ENCODE measurements at regions not wholly inside any gene's neighbourhood (a gene's known extent, or its start where the extent isn't known, plus 50 kb on each side); places are given as distances from the start of the nearest gene placed in this dataset.

DNA sequence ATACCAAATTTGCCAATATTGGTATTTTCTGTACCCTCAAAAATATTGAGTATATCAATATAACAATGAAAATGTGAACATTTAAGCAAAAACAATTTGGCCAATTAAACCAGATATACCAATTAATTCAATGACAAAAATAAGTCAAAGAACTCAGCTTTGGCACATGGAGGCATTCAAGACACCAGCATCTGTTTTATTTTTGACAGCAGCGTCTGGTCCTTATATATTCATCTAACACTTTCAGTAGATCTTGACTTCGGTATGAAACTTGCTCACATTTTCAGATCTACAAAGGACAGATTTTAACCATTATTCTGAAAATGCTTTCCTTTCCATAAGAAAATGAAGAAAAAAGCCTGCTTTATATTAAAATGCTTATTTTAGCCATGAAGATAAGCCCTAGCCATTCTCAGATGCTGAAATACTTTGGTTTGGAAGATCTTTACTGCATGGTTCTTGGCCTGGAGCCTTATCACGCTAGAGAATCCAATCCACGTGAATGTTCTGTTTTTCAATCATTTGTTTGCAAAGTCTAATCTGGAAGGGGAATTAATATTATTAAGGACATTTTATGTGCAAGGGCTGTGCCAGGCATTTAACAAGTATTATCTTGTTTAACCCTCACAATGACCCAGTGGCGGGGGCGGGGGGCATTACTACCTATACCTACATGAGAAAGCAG lies 132.2 kb downstream of the DLEU7 start:
- no peak for DNase-seq (ENCODE audit: low read depth)

DNA sequence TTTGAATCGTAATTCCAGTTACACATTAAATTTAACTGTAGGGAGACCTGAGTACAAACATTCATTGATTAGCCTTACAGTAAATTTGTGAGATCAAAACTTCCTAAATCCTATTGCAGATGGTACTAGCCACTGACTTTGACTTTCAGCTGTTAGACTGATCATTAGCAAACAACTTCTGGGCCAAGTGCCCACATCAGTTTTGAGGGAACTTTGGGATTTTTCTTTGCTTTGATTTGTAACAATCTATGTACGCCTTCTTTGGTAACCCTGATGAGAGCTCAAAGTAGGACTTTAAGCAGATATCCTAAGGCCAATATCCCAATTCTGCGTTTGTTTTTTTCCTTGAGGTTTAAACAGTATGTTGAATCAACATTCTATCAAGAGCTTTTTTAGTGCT lies 131.5 kb downstream of the DLEU7 start:
- DNase-seq (ENCODE audit: low read depth): no peak

DNA sequence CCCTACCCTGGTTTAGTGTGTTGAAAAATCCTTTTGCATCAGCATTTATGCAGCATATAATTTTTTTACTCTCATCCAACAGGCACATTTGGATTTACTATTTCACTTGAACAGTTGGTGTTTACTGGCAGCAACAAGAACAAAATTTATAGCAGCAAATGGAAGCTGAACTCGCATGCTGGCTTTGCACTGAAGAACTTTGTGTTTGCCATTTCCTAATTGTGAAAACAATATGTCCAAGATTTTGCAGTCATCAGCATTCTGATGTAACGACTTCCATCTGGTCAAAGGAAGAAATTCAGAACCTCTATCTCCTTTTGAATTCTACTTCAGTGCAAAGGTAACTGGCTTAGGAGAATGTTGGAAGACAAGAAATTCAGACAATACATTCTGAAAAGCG lies 131.0 kb downstream of the DLEU7 start:
- no peak for DNase-seq (ENCODE audit: low read depth)

DNA sequence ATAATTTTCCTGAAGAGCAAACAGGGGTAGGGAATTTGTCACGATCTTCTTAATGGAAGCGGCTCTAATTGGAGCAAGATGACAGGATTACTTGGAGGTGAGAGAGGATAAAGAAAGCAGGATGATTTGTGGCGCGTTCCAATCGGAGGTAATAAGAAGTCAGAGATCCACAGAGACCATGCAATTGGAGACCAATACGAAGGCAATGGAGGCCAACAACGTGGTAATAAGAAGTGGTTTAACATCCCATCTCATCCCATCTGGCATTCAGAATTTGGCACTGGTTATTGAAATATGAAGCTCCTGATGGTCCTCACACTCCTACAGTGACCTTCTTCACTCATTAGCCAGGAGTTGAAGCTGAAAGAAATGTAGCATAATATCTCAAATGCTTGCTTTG lies 130.6 kb downstream of the DLEU7 start:
- no peak for DNase-seq (ENCODE audit: low read depth)

DNA sequence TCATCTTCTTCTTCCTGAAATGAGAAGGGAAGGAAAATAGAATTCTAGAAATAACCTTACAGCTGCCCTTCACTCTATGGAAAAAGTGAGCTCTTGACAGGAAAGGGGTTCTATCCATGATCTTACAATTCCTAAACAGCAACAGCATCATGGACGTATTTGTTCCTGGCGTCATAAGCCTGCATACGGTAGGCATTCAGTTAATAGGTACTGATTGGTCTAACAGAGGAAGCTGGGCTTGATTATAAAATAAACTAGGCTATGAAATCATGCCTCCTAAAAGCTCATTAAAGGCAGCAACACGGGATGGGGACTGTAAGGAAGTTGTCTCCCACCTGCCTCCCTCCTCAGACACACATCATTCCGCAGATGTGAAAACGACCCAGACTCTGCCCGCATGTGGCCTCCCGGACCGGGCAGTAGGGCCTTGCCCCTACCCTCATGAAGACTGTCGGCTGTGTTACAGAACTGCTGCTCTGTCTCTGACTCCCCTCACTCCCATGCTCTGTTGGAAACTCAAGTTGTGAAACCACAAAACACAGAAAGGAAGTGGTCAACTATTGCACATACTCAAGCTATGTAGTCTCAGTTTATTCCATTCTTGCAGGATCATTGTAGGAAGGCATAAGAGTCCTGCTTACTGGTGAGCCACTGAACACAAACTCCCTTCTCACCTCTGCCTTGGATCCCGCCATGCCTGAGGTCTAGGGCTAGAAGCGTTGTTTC lies 129.8 kb downstream of the DLEU7 start:
- DNase-seq (ENCODE audit: low read depth): peak; percentile 82

DNA sequence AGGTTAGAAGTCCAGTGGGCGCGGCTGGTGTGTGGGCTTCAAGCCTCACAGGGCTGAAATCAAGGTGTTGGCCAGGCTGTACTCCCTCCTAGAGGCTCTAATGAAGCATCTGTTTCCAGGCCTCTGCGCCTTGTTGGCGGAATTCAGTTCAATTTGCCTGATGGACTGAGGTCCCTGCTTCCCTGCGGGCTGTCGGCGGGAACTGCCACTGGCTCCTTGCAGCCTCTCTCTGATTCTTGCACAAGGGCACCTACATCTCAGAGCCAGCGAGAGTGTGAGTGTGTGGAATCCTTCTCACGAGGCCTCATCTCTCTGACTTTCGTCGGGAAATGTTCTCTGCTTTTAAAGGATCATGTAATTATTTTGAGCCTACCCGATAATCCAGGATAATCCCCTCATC lies 128.6 kb downstream of the DLEU7 start:
- DNase-seq (ENCODE audit: low read depth): no peak

DNA sequence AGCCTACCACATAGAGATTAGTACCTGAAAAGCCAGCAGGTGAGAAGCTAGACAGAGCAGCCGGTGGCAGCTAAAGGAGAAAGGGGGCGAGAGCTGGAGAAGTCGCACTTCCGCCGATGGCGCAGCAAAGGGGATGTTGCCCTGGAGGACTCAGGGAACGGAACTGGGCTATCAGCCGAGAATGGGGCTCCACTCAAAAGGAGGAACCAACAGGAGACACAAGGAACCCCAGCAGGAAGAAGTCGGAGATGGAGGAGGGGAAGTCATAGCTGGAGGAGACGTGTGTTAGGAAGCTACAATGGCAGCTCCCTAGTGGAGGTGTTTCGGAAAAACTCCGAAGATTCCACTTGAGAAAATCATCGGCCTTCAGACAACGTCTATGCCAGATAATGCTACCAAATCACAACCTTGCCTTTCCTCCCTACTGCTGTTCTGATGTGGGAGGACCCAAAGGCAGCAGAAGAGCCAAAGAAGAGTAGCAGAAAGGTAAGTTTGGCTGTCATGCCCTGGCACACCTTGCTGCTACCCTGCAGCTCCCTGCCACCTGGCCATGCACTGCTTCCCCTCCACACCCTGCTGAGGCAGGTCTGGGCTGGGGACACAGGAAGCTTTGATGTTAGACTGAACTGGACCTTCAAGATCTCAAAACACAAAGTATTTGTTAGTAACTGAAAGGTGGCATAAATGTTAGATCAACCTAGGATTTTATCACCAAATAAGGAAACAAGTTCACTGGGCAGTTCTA lies 127.9 kb downstream of the DLEU7 start:
- no peak for DNase-seq (ENCODE audit: low read depth)

DNA sequence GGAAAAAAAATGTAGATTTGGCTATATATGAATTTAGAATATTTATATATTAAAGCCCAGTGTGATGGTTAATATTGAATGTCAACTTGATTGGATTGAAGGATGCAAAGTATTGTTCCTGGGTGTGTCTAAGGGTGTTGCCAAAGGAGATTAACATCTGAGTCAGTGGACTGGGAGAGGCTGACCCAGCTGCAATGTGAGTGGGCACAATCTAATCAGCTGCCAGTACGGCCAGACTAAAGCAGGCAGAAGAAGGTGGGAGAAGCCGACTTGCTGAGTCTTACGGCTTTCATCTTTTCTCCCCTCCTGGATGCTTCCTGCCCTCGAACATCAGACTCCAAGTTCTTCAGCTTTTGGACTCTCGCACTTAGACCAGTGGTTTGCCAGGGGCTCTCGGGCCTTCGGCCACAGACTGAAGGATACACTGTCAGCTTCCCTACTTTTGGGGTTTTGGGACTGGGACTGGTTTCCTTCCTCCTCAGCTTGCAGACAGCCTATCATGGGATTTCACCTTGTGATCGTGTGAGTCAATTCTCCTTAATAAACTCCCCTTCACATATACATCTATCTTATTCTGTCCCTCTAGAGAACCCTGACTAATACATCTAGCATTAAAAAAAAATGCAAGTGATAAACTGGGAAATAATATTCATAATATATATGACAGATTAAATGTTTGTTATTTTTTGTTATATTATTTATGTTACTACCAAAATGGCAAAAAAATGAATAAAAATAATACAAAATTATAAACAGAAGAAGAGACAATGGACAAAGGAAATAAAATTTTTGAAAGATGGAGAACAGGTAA lies 122.4 kb downstream of the DLEU7 start:
- peak; percentile 33 for DNase-seq (ENCODE audit: low read depth)

DNA sequence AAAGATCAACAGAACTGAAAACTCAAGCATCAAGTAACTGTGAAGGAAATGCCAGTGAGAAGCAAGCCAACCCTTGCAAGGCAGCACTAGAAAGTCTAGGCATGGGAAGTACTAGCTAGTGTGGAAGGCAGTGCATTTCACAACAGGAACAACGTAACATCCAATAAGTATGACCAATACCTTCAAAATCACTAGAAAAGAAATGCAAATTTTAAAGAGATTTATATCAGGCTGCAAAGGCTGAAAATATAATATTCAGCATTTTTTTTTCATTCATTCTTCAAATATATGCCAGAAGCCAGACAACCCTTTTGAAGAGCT lies 121.9 kb downstream of the DLEU7 start:
- DNase-seq (ENCODE audit: low read depth): no peak

DNA sequence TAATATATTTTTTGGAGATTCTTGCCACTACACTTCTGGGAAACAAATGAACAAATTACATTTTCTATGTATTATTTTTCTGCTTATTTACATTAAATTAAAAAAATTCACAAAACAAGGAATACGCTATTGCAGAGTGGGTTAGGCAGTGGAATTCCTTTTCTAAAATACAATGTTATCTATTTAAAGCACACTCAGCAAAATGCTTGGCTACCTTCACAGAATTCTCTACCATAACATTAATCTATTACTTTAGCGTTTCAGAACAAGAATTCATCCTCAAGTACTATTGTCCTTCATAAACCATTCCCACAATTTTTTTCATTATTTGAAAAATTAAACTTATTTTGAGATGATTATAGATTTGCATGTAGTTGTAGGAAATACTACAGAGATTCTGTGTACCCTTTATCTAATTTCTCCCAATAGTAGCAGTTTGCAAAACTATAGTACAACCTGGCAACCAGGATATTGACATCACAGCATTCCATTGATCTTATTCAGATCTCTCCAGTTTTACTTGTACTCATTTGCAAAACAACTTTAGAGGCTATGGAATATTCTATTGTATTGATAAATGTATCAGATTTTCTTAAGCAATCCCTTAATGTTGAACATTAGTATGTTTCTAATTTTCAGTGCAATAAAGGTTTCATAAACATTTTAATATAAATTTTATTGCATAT lies 120.9 kb downstream of the DLEU7 start:
- no peak for DNase-seq (ENCODE audit: low read depth)

DNA sequence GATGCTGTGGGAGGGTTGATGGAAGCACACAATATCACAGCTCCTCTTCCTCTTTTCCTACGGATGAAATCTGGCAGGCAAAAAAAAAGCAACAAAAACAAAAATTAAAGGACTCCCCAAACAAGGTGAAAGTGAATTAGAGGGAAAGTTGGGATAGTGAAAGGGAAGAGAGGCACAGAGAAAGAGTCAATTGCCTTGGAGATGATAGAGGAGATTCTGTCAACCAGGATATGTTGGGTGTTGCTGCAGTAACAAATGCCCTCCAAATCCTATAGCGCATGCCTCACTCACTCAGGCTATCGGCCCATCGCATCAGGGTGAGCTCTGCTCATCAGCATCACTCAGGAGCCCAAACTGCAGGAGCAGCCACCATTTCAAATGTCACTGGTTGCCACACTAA lies 119.1 kb downstream of the DLEU7 start:
- no peak for DNase-seq (ENCODE audit: low read depth)

DNA sequence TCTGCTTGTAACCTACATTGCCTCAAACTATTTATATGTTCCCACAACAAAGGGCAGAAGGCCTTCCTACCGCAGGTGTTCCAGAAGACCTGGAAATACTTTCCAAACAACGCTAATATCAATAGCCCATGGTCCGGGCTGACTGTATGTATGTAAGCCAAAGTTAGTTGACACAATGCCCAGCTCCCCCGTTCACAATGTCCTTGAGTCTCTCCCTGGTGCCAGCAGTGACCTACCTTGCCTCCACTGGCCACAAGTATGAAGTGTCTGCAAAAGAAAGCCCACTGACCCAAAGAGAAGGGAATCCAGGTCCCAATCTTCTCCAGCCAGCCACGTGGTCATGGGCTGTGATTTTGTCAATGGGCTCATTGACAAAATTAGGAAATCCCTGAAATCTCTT lies 118.6 kb downstream of the DLEU7 start:
- no peak for DNase-seq (ENCODE audit: low read depth)

DNA sequence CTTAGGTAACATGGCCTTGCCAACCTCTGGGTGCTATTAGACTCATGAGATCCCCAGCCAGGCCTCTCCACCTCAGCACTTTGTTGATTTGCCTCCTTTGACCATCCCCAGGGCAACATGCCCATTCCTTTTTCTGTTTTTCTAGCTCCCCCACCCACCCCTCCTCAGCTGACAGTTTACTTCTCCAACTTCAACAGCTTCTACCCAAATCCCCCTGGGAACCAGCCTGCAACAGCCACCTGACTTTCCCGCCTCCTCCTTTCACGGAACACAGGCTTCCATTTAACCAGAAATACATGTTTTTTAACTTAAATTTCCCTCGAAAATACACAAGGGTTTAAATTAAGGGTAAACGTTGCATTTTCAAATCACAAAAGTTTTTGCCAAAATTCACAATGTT lies 117.3 kb downstream of the DLEU7 start:
- no peak for DNase-seq (ENCODE audit: low read depth)

DNA sequence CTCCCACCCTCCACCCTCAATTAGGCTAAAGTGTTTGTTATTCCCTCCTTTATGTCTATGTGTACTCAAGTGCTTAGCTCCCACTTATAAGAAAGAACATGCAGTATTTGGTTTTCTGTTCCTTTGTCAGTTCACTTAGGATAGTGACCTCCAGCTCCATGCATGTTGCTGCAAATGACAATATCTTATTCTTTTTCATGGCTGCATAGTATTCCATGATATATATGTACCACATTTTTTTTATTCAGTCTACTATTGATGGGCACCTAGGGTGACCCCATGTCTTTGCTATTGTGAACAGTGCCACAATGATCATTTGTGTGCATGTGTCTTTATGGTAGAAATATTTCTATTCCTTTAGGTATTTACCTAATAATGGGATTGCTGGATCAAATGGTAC lies 114.3 kb downstream of the DLEU7 start:
- DNase-seq (ENCODE audit: low read depth): no peak

DNA sequence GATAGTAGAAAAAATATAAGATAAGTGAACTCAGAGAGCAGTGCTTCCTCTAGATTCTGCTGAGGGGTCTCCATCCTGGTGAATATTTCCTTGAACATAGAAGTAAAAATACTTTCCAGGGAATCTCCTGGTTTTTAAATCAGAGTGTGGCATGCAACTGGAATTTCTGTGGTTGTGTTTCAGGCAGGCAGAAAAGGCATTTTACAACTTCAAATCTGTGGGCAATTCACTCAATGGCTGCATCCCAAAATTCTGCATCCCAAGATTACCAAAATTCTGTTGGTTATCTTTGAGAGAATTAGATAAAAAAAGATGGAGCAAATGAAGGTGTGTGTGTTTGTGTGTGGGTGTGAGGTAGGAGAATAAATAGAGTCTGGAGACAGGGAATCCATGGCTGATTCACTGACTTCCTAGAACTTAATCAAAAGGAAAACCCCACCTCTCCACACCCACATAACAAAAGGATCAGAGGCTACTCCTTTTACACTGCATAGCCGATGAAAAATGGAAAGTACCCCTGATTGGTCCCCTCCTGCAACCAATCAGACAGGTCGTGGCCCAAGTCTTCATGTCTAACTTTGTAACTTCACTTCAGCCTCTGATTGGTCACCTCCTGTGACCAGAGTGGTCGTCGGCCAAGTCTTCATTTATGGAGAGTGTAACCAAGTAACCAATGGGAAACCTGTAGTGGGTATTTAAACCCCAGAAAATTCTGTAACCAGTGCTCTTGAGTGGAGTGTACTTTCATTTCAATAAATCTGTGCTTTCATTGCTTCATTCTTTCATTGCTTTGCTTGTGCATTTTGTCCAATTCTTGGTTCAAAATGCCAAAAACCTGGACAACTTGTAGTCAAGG lies 112.8 kb downstream of the DLEU7 start:
- no peak for DNase-seq (ENCODE audit: low read depth)

DNA sequence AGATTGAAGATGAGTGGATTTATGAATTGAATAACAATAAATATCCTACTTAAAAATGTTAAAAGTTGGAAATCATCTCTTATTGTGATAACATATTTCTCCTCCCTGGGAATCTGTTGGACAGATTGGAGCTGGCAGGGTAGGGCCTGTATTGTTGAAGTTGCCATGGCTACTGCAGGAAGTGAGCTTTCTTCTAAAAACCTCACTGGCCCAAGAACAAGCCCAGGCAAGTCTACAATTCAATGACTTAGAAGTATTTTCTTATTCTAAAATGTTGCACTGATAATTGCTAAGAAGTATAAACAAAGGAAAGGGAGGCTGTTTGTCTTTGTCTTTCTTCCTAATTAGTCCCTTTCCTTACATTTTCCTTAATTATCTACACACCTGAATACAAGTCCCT lies 112.1 kb downstream of the DLEU7 start:
- DNase-seq (ENCODE audit: low read depth): no peak

DNA sequence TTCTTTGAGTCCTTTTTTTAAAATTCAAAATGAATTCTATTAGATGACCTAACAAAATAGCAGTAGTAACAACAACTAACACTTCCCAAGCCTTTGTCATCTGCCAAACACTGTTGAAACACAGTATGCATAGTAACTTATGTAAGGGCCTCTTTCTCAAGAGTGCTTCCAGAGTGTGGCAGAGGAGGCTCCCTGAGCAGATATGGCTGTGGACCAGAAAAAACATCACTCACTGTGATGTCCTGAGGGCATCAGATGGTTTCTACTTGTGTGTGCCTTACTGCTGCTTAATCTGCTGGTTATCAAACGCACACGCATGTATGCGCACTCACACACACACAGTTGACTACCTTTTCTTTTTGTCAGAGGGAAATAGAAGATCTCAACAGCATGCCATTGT lies 110.8 kb downstream of the DLEU7 start:
- peak; percentile 17 for DNase-seq (ENCODE audit: low read depth)

DNA sequence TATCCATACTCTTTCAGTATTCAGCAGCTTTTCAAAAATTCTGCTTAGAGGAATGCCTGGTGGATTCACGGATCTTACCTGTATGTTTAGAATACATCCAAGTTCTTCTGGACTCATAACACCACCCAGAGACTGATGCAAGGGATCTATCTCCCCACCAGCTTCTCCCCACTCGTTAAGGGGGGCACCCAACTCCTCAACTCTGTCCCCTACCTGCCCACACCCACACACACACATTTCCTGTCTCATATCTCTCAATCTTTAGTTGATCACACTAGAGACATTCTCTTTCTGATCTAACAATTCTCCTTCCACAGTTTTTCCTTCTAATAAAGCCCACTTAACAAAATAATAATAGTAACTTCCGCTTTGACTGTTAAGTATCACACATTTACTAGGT lies 110.1 kb downstream of the DLEU7 start:
- no peak for DNase-seq (ENCODE audit: low read depth)

DNA sequence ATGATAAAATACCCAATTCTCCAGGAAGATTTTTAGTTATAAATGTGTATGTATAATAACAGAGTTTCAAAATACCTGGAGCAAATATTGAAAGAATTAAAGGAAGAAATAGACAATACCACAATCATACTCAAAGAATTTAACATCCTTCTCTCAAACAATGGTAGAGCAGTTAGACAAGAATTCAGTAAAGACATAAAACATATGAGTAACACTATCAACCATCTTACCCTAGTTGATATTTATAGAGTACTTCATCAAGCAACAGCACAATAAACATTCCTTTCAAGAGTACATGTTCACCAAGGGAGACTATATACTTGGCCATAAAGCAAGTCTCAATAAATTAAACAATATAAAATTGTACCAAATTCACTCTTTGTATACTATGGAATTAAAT lies 108.4 kb downstream of the DLEU7 start:
- DNase-seq (ENCODE audit: low read depth): no peak

DNA sequence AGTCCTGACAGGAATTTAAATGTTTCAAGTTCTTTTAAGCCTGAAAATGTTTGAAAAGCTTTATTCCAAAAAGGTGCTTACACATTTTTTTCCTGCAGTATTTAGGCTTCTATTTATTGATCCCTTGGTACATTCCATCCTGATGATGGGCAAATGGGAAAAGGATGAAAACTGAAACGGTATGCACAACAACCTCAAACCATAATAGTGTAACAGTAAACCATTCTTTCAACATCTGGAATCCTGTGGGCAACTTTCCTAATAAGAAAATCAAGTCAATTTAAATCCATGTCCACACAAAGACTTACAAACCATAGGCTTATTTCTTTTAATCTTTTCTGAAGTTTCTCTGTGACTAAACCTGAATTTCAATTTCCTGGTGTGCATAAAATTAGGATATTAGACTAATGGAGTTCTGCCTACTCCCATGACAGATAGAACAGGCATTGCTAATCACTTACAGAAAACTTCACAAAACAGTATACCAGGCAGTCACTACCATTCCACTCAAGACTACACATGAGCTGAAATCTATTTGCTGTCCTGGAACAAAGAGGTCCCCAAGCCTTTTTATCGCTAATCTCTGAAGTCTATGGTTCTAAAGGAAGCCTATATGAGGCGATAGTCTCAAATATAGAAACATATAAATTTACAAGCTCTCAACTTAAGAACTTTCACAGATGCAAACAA lies 103.3 kb downstream of the DLEU7 start:
- no peak for DNase-seq (ENCODE audit: low read depth)
